ENCODE measurements at regions not wholly inside any gene's neighbourhood (a gene's known extent, or its start where the extent isn't known, plus 50 kb on each side); places are given as distances from the start of the nearest gene placed in this dataset.

- TF ChIP-seq, protein P1, sequence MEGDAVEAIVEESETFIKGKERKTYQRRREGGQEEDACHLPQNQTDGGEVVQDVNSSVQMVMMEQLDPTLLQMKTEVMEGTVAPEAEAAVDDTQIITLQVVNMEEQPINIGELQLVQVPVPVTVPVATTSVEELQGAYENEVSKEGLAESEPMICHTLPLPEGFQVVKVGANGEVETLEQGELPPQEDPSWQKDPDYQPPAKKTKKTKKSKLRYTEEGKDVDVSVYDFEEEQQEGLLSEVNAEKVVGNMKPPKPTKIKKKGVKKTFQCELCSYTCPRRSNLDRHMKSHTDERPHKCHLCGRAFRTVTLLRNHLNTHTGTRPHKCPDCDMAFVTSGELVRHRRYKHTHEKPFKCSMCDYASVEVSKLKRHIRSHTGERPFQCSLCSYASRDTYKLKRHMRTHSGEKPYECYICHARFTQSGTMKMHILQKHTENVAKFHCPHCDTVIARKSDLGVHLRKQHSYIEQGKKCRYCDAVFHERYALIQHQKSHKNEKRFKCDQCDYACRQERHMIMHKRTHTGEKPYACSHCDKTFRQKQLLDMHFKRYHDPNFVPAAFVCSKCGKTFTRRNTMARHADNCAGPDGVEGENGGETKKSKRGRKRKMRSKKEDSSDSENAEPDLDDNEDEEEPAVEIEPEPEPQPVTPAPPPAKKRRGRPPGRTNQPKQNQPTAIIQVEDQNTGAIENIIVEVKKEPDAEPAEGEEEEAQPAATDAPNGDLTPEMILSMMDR (IDR thresholded peaks at IDR 0.05), result no peak
- Histone ChIP-seq H3K4me3 (no peak overlapping the region), H3K36me3 (no peaks in the 10 kb centered on the region), H3K27me3 (no peaks in the 10 kb centered on the region), H3K4me1 (peaks cover 0 to 12% of the 10 kb centered on the region in 2 donors), H3K27ac (no peak overlapping the region), H3K9me3 (no peaks in the 10 kb centered on the region)
- DNase-seq (ENCODE audit: low spot score), result no peak
Observed at GRCh38 chr11:45563810-45564209, 101.6 kb downstream of the CHST1 start.

DNA sequence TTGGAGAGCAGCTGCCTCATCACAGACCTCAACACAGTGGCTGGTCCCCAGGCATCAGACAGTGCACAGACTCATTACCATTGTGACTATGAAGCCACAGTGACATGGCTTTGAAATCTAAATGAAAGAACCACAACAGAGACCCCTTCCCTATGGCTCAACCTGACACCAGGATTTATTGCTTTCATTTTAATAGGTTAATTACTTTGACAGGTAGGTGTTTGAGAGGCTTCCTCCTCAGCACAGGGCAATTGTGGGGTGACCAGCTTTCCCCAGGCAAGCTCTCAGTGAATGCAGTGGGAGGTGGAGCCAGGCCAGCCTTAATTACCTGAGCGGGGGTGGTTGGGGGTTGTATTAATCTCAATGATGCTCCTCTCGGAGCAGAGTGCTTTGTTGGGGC lies 102.3 kb downstream of the CHST1 start:
- Histone ChIP-seq H3K4me3 (no peak overlapping the region), H3K27me3 (no peaks in the 10 kb centered on the region), H3K36me3 (no peaks in the 10 kb centered on the region), H3K9me3 (no peaks in the 10 kb centered on the region), H3K27ac (no peak overlapping the region), H3K4me1 (peaks cover 0 to 12% of the 10 kb centered on the region in 2 donors)
- no peak for DNase-seq (ENCODE audit: low spot score)
- TF ChIP-seq, protein P1 (IDR thresholded peaks at IDR 0.05), result no peak

DNA sequence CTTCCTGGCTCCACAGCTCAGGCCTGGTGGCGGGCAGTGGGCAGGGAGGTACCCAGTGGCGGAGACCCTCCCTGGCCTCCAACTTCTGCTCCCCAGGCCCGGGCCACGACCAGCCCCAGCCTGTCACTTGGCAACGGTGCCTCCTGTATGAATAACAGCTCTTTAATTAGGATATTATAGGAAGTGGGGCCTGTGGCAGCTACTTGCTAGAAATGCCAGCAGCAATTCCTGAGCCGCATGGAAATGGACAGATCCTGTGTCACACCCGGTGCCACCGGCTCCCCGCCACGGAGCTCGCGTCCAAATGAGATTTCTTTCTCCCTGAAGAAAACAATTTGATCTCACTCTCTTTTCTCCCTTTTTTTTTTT lies 104.5 kb downstream of the CHST1 start:
- Histone ChIP-seq H3K27ac (no peak overlapping the region), H3K36me3 (no peaks in the 10 kb centered on the region), H3K4me3 (no peak overlapping the region), H3K27me3 (no peaks in the 10 kb centered on the region), H3K9me3 (no peaks in the 10 kb centered on the region), H3K4me1 (peaks cover 0 to 12% of the 10 kb centered on the region in 2 donors)
- no peak for DNase-seq (ENCODE audit: low spot score)
- TF ChIP-seq, protein P1 (IDR thresholded peaks at IDR 0.05), result no peak

GRCh38 chr11:45560155-45560912 lies 105.1 kb downstream of the CHST1 start:
- DNase-seq (ENCODE audit: low spot score), result no peak
- H3K4me3 ChIP-seq, result no peak overlapping the region
- H3K27me3 ChIP-seq, result no peaks in the 10 kb centered on the region
- H3K36me3 ChIP-seq, result no peaks in the 10 kb centered on the region
- peaks cover 0 to 12% of the 10 kb centered on the region in 2 donors for H3K4me1 ChIP-seq
- TF ChIP-seq, protein P1 (IDR thresholded peaks at IDR 0.05), result no peak
- H3K9me3 ChIP-seq, result no peaks in the 10 kb centered on the region
- H3K27ac ChIP-seq, result no peak overlapping the region

DNA sequence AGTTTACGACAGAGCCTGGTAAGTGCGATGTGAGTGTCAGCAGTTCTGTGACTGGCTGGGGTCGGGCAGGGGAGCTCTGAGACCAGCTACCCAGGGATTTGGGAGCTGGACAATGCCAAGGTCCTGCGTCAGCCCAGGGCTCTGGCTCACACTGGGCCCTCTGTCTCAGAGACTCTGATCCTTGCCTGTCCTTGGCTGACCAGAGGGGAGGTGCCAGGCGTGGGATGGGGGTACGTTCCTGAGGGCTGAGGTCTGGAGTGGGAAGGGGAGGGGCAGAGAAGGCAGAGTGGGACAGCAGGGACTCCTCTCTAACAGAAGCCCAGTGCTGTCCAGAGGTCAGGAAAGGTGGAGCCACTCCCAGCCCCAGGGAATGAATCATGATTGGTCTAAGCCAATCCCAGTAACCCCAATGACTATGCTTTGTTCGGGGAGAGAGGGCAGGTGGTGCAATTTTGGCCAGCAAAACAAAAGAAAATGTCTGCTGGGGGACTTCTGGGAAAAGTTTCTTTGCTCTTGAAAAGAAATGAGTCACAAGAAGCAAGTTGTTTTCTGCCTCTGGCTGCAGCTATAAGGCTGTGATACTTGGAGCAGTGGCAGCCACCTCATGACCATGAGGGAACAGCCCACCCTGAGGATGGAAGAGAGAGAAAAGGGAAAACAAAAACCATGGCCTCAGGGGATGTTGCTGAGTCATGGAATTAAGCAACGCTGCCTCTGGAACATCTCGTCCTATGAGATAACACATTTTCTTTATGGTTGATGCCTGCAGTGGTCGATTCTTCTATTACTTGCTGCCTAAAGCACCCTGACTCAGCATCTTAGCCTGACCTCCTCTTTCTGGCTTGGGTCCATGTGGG lies 108.3 kb downstream of the CHST1 start:
- Histone ChIP-seq H3K27me3 (no peaks in the 10 kb centered on the region), H3K36me3 (no peaks in the 10 kb centered on the region), H3K4me3 (no peak overlapping the region), H3K27ac (no peak overlapping the region), H3K4me1 (peaks cover 0 to 12% of the 10 kb centered on the region in 2 donors), H3K9me3 (no peaks in the 10 kb centered on the region)
- DNase-seq (ENCODE audit: low spot score), result no peak
- TF ChIP-seq, protein P1 (IDR thresholded peaks at IDR 0.05), result no peak
